GM12878 (cell line): ENCODE measurements at regions not wholly inside any gene's neighbourhood (a gene's known extent, or its start where the extent isn't known, plus 50 kb on each side); places are given as distances from the start of the nearest gene placed in this dataset.

Experiments
- ATAC-seq: fragments of 200-7000 bp; cut with Tn5 transposase; 3 replicates; pipeline ENCODE4 v1.9.1; 2020; ENCODE audit warnings: mild to moderate bottlenecking, moderate library complexity
- BruUV-seq: library from RNA; stranded (reverse); fragments of 400-500 nt; replicated peaks from 2 replicates; lab custom pipeline; 2021; lab: Mats Ljungman, UMichigan
- CTCF ChIA-PET: fragments of 300-600 bp; sonication (Branson Sonifier 250); formaldehyde crosslinking; extraction: SDS; loops from one replicate; lab custom pipeline; 2021; ENCODE audit warnings: inconsistent platforms; lab: Yijun Ruan, JAX
- POLR2A ChIA-PET: fragments of 350-600 bp; formaldehyde crosslinking; extraction: SDS; loops from one replicate; lab custom pipeline; 2021; ENCODE audit warnings: inconsistent platforms; lab: Charles Lee
- RAD21 ChIA-PET: fragments of 300-600 bp; sonication (Branson Sonifier 250); formaldehyde crosslinking; loops from one replicate; lab custom pipeline; 2023; ENCODE audit warnings: antibody characterized with exemption; ENCODE audit not compliant: unreplicated experiment; lab: Charles Lee
- SMC1A ChIA-PET: fragments of 300-600 bp; sonication (Branson Sonifier 250); formaldehyde crosslinking; loops from one replicate; lab custom pipeline; 2023; ENCODE audit not compliant: unreplicated experiment, uncharacterized antibody; lab: Charles Lee
- DNase-seq: peaks from one replicate; pipeline ENCODE4 v3.0.0-alpha.2; 2011; ENCODE audit warnings: low read depth, low spot score
- FAIRE-seq: peaks from 3 replicates; lab custom pipeline; 2011; peaks lifted over from hg19 to GRCh38; lab: Jason Lieb, UNC
- H2AFZ ChIP-seq: 2 replicates; pipeline ENCODE4 v1.6.0; 2011; ENCODE audit warnings: low read depth, low read length, control low read depth; ENCODE audit not compliant: control insufficient read depth
- H3K27ac ChIP-seq: 2 replicates; pipeline ENCODE4 v1.5.1; 2011; ENCODE audit warnings: control low read depth; ENCODE audit not compliant: control insufficient read depth, insufficient read depth
- H3K27me3 ChIP-seq, 2 experiments: replicated peaks in 1 of 2; 2 replicates each; pipeline versions ENCODE4 v1.6.0 to v1.6.1; 2011; ENCODE audit warnings: low read length in 1 of 2; ENCODE audit not compliant: control insufficient read depth in 2 of 2, insufficient read depth in 2 of 2
- H3K36me3 ChIP-seq, 2 experiments: 2 replicates each; pipeline ENCODE4 v1.5.1; 2011; ENCODE audit warnings: low read length in 1 of 2; ENCODE audit not compliant: control insufficient read depth in 2 of 2, insufficient read depth in 2 of 2
- H3K4me1 ChIP-seq: 2 replicates; pipeline ENCODE4 v1.6.1; 2011; ENCODE audit warnings: mild to moderate bottlenecking, low read length, moderate library complexity, mixed read lengths; ENCODE audit not compliant: control insufficient read depth, insufficient read depth
- H3K4me2 ChIP-seq: 2 replicates; pipeline ENCODE4 v1.6.0; 2011; ENCODE audit warnings: control low read depth; ENCODE audit not compliant: control insufficient read depth, insufficient read depth
- H3K4me3 ChIP-seq: fragments of 200-600 bp; sonication (generic); 2 replicates; pipeline ENCODE4 v1.5.1; 2016
- H3K79me2 ChIP-seq: 2 replicates; pipeline ENCODE4 v1.6.0; 2011; ENCODE audit warnings: low read length; ENCODE audit not compliant: control insufficient read depth, insufficient read depth
- H3K9ac ChIP-seq: 2 replicates; pipeline ENCODE4 v1.8.0; 2011; ENCODE audit warnings: low read length, control low read depth, mixed read lengths; ENCODE audit not compliant: control insufficient read depth, insufficient read depth
- H3K9me3 ChIP-seq: replicated peaks from 3 replicates; pipeline ENCODE4 v1.5.1; 2011; ENCODE audit warnings: mild to moderate bottlenecking, low read length; ENCODE audit not compliant: control insufficient read depth, insufficient read depth
- H4K20me1 ChIP-seq: 2 replicates; pipeline ENCODE4 v1.6.0; 2011; ENCODE audit not compliant: control insufficient read depth, insufficient read depth
- BCL11A ChIP-seq: IDR thresholded peaks from 2 replicates; pipeline ENCODE4 v1.6.1; 2011; ENCODE audit warnings: low read depth, low read length
- CTCF ChIP-seq, 3 experiments: IDR thresholded peaks in 2 of 3; conservative IDR thresholded peaks in 1 of 3; 2 replicates each; pipeline ENCODE4 v1.5.1; 2011; ENCODE audit warnings: low read depth in 3 of 3, low read length in 3 of 3, mild to moderate bottlenecking in 3 of 3, control low read depth in 2 of 3, moderate library complexity in 2 of 3, inconsistent platforms in 1 of 3, mixed read lengths in 1 of 3; ENCODE audit not compliant: control insufficient read depth in 2 of 3, insufficient read depth in 1 of 3; ENCODE audit errors: extremely low read depth in 1 of 3
- ETV6 ChIP-seq, 2 experiments: fragments of 450-650 bp in 1 of 2; IDR thresholded peaks in 1 of 2; conservative IDR thresholded peaks in 1 of 2; 2 replicates each; pipeline ENCODE4 v1.6.1; 2014; ENCODE audit warnings: antibody characterized with exemption in 1 of 2, borderline replicate concordance in 1 of 2, low read depth in 1 of 2, mild to moderate bottlenecking in 1 of 2, moderate library complexity in 1 of 2
- EZH2 ChIP-seq: IDR thresholded peaks from 2 replicates; pipeline ENCODE4 v1.6.1; 2012; ENCODE audit warnings: low read depth, mild to moderate bottlenecking, control low read depth, inconsistent platforms, low read length, borderline replicate concordance; ENCODE audit not compliant: control insufficient read depth
- JUND ChIP-seq: IDR thresholded peaks from 2 replicates; pipeline ENCODE4 v1.6.1; 2012; ENCODE audit warnings: low read depth, mild to moderate bottlenecking, low read length, improper control_type of control experiment, moderate library complexity
- KDM1A ChIP-seq: fragments of 200-600 bp; sonication (generic); IDR thresholded peaks from 2 replicates; pipeline ENCODE4 v1.6.1; 2016; ENCODE audit warnings: borderline replicate concordance
- MTA3 ChIP-seq: IDR thresholded peaks from 2 replicates; pipeline ENCODE4 v1.6.1; 2012; ENCODE audit warnings: low read length, inconsistent platforms, borderline replicate concordance
- NR2C1 ChIP-seq: fragments of 450-650 bp; IDR thresholded peaks from 2 replicates; pipeline ENCODE4 v1.6.1; 2017; ENCODE audit warnings: antibody characterized with exemption, mild to moderate bottlenecking, moderate library complexity
- NR2F1 ChIP-seq: fragments of 450-650 bp; conservative IDR thresholded peaks from 2 replicates; pipeline ENCODE4 v1.6.1; 2017; ENCODE audit warnings: mild to moderate bottlenecking
- SRF ChIP-seq, 2 experiments: IDR thresholded peaks; 2 replicates each; pipeline ENCODE4 v1.6.1; 2011; ENCODE audit warnings: low read depth in 2 of 2, low read length in 2 of 2, mild to moderate bottlenecking in 1 of 2, moderate library complexity in 1 of 2
- STAT1 ChIP-seq: fragments of 450-650 bp; conservative IDR thresholded peaks from 2 replicates; pipeline ENCODE4 v1.6.1; 2014; ENCODE audit warnings: antibody characterized with exemption, mild to moderate bottlenecking
- TBL1XR1 ChIP-seq: IDR thresholded peaks from 2 replicates; pipeline ENCODE4 v1.6.1; 2012; ENCODE audit warnings: low read depth, low read length, improper control_type of control experiment
- ZNF622 ChIP-seq: fragments of 450-650 bp; IDR thresholded peaks from 2 replicates; pipeline ENCODE4 v1.6.1; 2017; ENCODE audit warnings: mild to moderate bottlenecking, inconsistent platforms
- ZSCAN29 ChIP-seq: fragments of 450-650 bp; IDR thresholded peaks from 2 replicates; pipeline ENCODE4 v1.6.1; 2017; ENCODE audit warnings: mild to moderate bottlenecking, moderate library complexity
- WGBS: methylation state at CpG from one replicate; pipeline ENCODE4 v1.1.6; 2016; ENCODE audit warnings: low lambda C conversion rate; ENCODE audit not compliant: insufficient replicate concordance, insufficient coverage; ENCODE audit errors: missing lambda C conversion rate; 5-methylcytosine and 5-hydroxymethylcytosine counted together
- in situ Hi-C: fragments of 300-500 bp; cut with MboI; formaldehyde crosslinking; loops from 9 replicates; pipeline ENCODE4 v1.14.3; 2018; ENCODE audit warnings: mixed read lengths
- intact Hi-C: fragments of 100-400 bp; cut with micrococcal nuclease; formaldehyde crosslinking; loops from one replicate; pipeline ENCODE4 v1.14.2; 2022; ENCODE audit not compliant: unreplicated experiment

- SMC1A ChIA-PET = no interaction called here
- BruUV-seq = no TSS peak
- H3K4me1 ChIP-seq = peaks cover 12% of the 10 kb centered on the region; the same call in 1 of the 2 replicates
- no peaks in the 10 kb centered on the region for H3K27me3 ChIP-seq
- no peaks in the 10 kb centered on the region for H3K36me3 ChIP-seq
- H3K4me2 ChIP-seq = no peak overlapping the region
- no peaks in the 10 kb centered on the region for H3K9me3 ChIP-seq
- no peak for TF ChIP-seq NR2C1
- no peak for TF ChIP-seq SRF (IDR thresholded peaks at IDR 0.05; ENCODE audit: low read depth in 2 of 2, low read length in 2 of 2)
- TF ChIP-seq BCL11A = no peak
- no peak for TF ChIP-seq NR2F1
- no peak for TF ChIP-seq STAT1
- no peak for TF ChIP-seq CTCF (IDR thresholded peaks at IDR 0.05 in 2 of 3, conservative IDR thresholded peaks at IDR 0.05 in 1 of 3; ENCODE audit: control insufficient read depth in 2 of 3, extremely low read depth in 1 of 3, insufficient read depth in 1 of 3, low read depth in 3 of 3, low read length in 3 of 3)
- TF ChIP-seq EZH2 = no peak
- no peak for TF ChIP-seq ZSCAN29
- no peak for TF ChIP-seq ETV6 (conservative IDR thresholded peaks at IDR 0.05 in 1 of 2, IDR thresholded peaks at IDR 0.05 in 1 of 2; ENCODE audit: borderline replicate concordance in 1 of 2, low read depth in 1 of 2)
- no peak for TF ChIP-seq ZNF622
- no peak for TF ChIP-seq TBL1XR1
- TF ChIP-seq MTA3 = no peak
- TF ChIP-seq JUND = no peak
- no peak for TF ChIP-seq KDM1A
- TF ChIP-seq, all 136 proteins: peak for 0
- in situ Hi-C loops (no loop called here), intact Hi-C loops (no loop called here)
- FAIRE-seq = no peak
- no peak overlapping the region for H3K27ac ChIP-seq
- H3K4me3 ChIP-seq = no peak overlapping the region
- H4K20me1 ChIP-seq = no peaks in the 10 kb centered on the region
- POLR2A ChIA-PET = no interaction called here
- no peak overlapping the region for H3K9ac ChIP-seq
- CTCF ChIA-PET = no interaction called here
- no peak for ATAC-seq
- no peak for DNase-seq
- no peak overlapping the region for H2AFZ ChIP-seq
- WGBS = 0% methylated on average over 1 of the region's 1 CpG
- RAD21 ChIA-PET = no interaction called here
- no peaks in the 10 kb centered on the region for H3K79me2 ChIP-seq
Observed at GRCh38 chr2:45134014-45134413, 124.8 kb upstream of the SIX2 start.
